Mesenchymal stem cell (in vitro differentiated cells and primary cell): ENCODE measurements at regions not wholly inside any gene's neighbourhood (a gene's known extent, or its start where the extent isn't known, plus 50 kb on each side); places are given as distances from the start of the nearest gene placed in this dataset.

Experiments
- DNase-seq: peaks from one replicate; pipeline ENCODE4 v3.0.0-alpha.2; 2013
- H2AFZ ChIP-seq: one replicate; pipeline ENCODE4 v1.6.1; 2013; ENCODE audit warnings: low read depth, mild to moderate bottlenecking, control low read depth, inconsistent platforms, low read length, moderate library complexity
- H2AK5ac ChIP-seq: 2 replicates; pipeline ENCODE4 v1.6.1; 2013; ENCODE audit warnings: low read length, moderate library complexity, mild to moderate bottlenecking, inconsistent platforms; ENCODE audit not compliant: severe bottlenecking
- H2BK120ac ChIP-seq: one replicate; pipeline ENCODE4 v1.6.1; 2013; ENCODE audit warnings: low read depth, mild to moderate bottlenecking, inconsistent platforms, low read length, moderate library complexity
- H2BK12ac ChIP-seq, 2 experiments: one replicate each; pipeline ENCODE4 v1.6.1; 2013; ENCODE audit warnings: inconsistent platforms in 2 of 2, low read length in 2 of 2, mild to moderate bottlenecking in 2 of 2, moderate library complexity in 2 of 2, control low read depth in 1 of 2
- H2BK15ac ChIP-seq: one replicate; pipeline ENCODE4 v1.6.1; 2013; ENCODE audit warnings: mild to moderate bottlenecking, low read depth, inconsistent platforms; ENCODE audit not compliant: poor library complexity, severe bottlenecking
- H2BK5ac ChIP-seq: 2 replicates; pipeline ENCODE4 v1.6.1; 2013; ENCODE audit warnings: low read depth, mild to moderate bottlenecking, low read length, control low read depth, inconsistent platforms; ENCODE audit not compliant: poor library complexity, severe bottlenecking
- H3K14ac ChIP-seq, 2 experiments: one replicate each; pipeline ENCODE4 v1.6.1; 2013; ENCODE audit warnings: inconsistent platforms in 2 of 2, low read length in 2 of 2, control low read depth in 1 of 2, mild to moderate bottlenecking in 1 of 2, moderate library complexity in 1 of 2
- H3K18ac ChIP-seq, 2 experiments: one replicate each; pipeline ENCODE4 v1.6.1; 2013; ENCODE audit warnings: inconsistent platforms in 2 of 2, low read length in 2 of 2, control low read depth in 1 of 2, low read depth in 1 of 2, mild to moderate bottlenecking in 1 of 2
- H3K23ac ChIP-seq, 2 experiments: one replicate each; pipeline ENCODE4 v1.6.1; 2013; ENCODE audit warnings: inconsistent platforms in 2 of 2, low read length in 2 of 2, mild to moderate bottlenecking in 2 of 2, moderate library complexity in 2 of 2, control low read depth in 1 of 2
- H3K27ac ChIP-seq: 2 replicates; pipeline ENCODE4 v1.5.1; 2013; ENCODE audit warnings: mild to moderate bottlenecking, moderate library complexity, low read length, control low read depth, inconsistent platforms; ENCODE audit not compliant: poor library complexity, severe bottlenecking
- H3K27me3 ChIP-seq, 2 experiments: 2 replicates each; pipeline versions ENCODE4 v1.6.1 to v1.7.0; 2013; ENCODE audit warnings: low read length in 2 of 2, mild to moderate bottlenecking in 2 of 2, moderate library complexity in 2 of 2, control low read depth in 1 of 2, inconsistent platforms in 1 of 2; ENCODE audit not compliant: control insufficient read depth in 1 of 2, insufficient read depth in 1 of 2
- H3K36me3 ChIP-seq, 2 experiments: 2 replicates each; pipeline versions ENCODE4 v1.6.1 to v1.7.0; 2013; ENCODE audit warnings: low read length in 2 of 2, control low read depth in 1 of 2, inconsistent platforms in 1 of 2, low read depth in 1 of 2, mild to moderate bottlenecking in 1 of 2; ENCODE audit not compliant: insufficient read depth in 2 of 2, control insufficient read depth in 1 of 2
- H3K4ac ChIP-seq, 2 experiments: one replicate each; pipeline ENCODE4 v1.6.1; 2013; ENCODE audit warnings: inconsistent platforms in 2 of 2, low read length in 2 of 2, mild to moderate bottlenecking in 2 of 2, moderate library complexity in 2 of 2, control low read depth in 1 of 2, low read depth in 1 of 2
- H3K4me1 ChIP-seq: 2 replicates; pipeline ENCODE4 v1.6.1; 2013; ENCODE audit warnings: low read depth, low read length, control low read depth; ENCODE audit not compliant: control insufficient read depth, insufficient read depth
- H3K4me2 ChIP-seq: 2 replicates; pipeline ENCODE4 v1.6.1; 2013; ENCODE audit warnings: low read length, mild to moderate bottlenecking, inconsistent platforms; ENCODE audit not compliant: poor library complexity, severe bottlenecking
- H3K4me3 ChIP-seq, 2 experiments: 2 replicates each; pipeline versions ENCODE4 v1.5.1 to v1.7.0; 2013; ENCODE audit warnings: low read length in 2 of 2, mild to moderate bottlenecking in 2 of 2, control low read depth in 1 of 2, low read depth in 1 of 2; ENCODE audit not compliant: insufficient read depth in 1 of 2
- H3K79me1 ChIP-seq: replicated peaks from 2 replicates; pipeline ENCODE4 v1.6.1; 2013; ENCODE audit warnings: mild to moderate bottlenecking, control low read depth, low read length, inconsistent platforms; ENCODE audit not compliant: poor library complexity, severe bottlenecking
- H3K9ac ChIP-seq: 2 replicates; pipeline ENCODE4 v1.7.0; 2013; ENCODE audit warnings: mild to moderate bottlenecking, low read length, moderate library complexity
- H3K9me3 ChIP-seq: 2 replicates; pipeline ENCODE4 v1.7.0; 2013; ENCODE audit warnings: mild to moderate bottlenecking, low read length; ENCODE audit not compliant: control insufficient read depth
- H4K8ac ChIP-seq: one replicate; pipeline ENCODE4 v1.6.1; 2013; ENCODE audit warnings: inconsistent platforms, mild to moderate bottlenecking, low read length, moderate library complexity
- H4K91ac ChIP-seq: one replicate; pipeline ENCODE4 v1.6.1; 2013; ENCODE audit warnings: mild to moderate bottlenecking, low read length, inconsistent platforms
- WGBS: methylation state at CpG from one replicate; pipeline ENCODE4 v1.1.7; 2013; ENCODE audit warnings: mixed read lengths; 5-methylcytosine and 5-hydroxymethylcytosine counted together

- Histone ChIP-seq H2AFZ (no peak overlapping the region), H2BK15ac (no peak overlapping the region), H3K4ac (no peak overlapping the region), H4K8ac (no peak overlapping the region), H3K4me2 (no peak overlapping the region), H3K9ac (no peak overlapping the region), H4K91ac (no peak overlapping the region), H2BK12ac (no peak overlapping the region), H3K4me1 (no peaks in the 10 kb centered on the region), H3K14ac (no peak overlapping the region), H3K27me3 (no peaks in the 10 kb centered on the region), H3K4me3 (no peak overlapping the region), H3K9me3 (no peaks in the 10 kb centered on the region), H3K27ac (no peak overlapping the region), H3K23ac (no peak overlapping the region), H2AK5ac (no peak overlapping the region), H3K18ac (no peak overlapping the region), H3K36me3 (no peaks in the 10 kb centered on the region), H2BK120ac (no peak overlapping the region), H2BK5ac (no peak overlapping the region), H3K79me1 (no peaks in the 10 kb centered on the region)
- WGBS = 100% methylated on average over 1 of the region's 2 CpGs
- DNase-seq = no peak
Observed at GRCh38 chr7:84264396-84264795, 69.8 kb upstream of the SEMA3A start.

GRCh38 chr7:84263106-84263505, 68.5 kb upstream of the SEMA3A start:
- H3K27ac ChIP-seq = no peak overlapping the region
- H3K4me3 ChIP-seq = no peak overlapping the region
- no peak overlapping the region for H3K23ac ChIP-seq
- no peaks in the 10 kb centered on the region for H3K79me1 ChIP-seq
- no peaks in the 10 kb centered on the region for H3K27me3 ChIP-seq
- WGBS = 98% methylated on average over 2 of the region's 2 CpGs
- no peak overlapping the region for H2AFZ ChIP-seq
- H2AK5ac ChIP-seq = no peak overlapping the region
- H3K4me1 ChIP-seq = no peaks in the 10 kb centered on the region
- H3K36me3 ChIP-seq = no peaks in the 10 kb centered on the region
- no peak overlapping the region for H4K91ac ChIP-seq
- no peak overlapping the region for H4K8ac ChIP-seq
- no peak overlapping the region for H3K14ac ChIP-seq
- no peak overlapping the region for H2BK5ac ChIP-seq
- no peaks in the 10 kb centered on the region for H3K9me3 ChIP-seq
- no peak for DNase-seq
- no peak overlapping the region for H3K4ac ChIP-seq
- H3K18ac ChIP-seq = no peak overlapping the region
- no peak overlapping the region for H2BK15ac ChIP-seq
- H2BK12ac ChIP-seq = no peak overlapping the region
- no peak overlapping the region for H3K9ac ChIP-seq
- H3K4me2 ChIP-seq = no peak overlapping the region
- H2BK120ac ChIP-seq = no peak overlapping the region

DNA sequence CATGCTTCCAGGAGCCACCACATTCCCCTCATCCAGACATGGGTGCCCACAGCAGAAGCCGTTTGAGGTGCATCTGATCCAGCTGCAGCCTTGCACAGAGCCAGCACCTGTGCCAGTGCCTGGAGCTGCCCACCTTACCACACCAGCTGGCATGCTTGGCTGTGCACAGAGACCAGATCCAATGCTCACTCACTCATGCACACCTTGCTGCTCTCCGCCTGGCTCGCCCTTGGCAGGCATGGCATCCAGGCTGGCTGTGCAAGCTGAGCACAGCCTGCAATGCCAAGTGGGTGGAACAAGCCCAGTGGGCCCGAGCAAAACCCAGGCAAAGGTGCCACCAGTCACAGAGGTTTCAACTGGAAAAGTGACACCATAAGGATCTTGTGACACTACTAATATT, 66.9 kb upstream of the SEMA3A start:
- Histone ChIP-seq H3K18ac (no peak overlapping the region), H2AK5ac (no peak overlapping the region), H3K4me2 (no peak overlapping the region), H3K23ac (no peak overlapping the region), H2AFZ (no peak overlapping the region), H3K14ac (peak overlapping the region in 1 of 2 experiments; percentile 37), H3K27ac (no peak overlapping the region), H2BK15ac (no peak overlapping the region), H3K9ac (no peak overlapping the region), H3K79me1 (no peaks in the 10 kb centered on the region), H3K4me1 (no peaks in the 10 kb centered on the region), H2BK5ac (no peak overlapping the region), H4K8ac (no peak overlapping the region), H2BK12ac (no peak overlapping the region), H3K4ac (no peak overlapping the region), H3K9me3 (no peaks in the 10 kb centered on the region), H3K27me3 (no peaks in the 10 kb centered on the region), H3K4me3 (no peak overlapping the region), H2BK120ac (no peak overlapping the region), H3K36me3 (no peaks in the 10 kb centered on the region), H4K91ac (no peak overlapping the region)
- WGBS = 95% methylated on average over 4 of the region's 4 CpGs
- no peak for DNase-seq

DNA sequence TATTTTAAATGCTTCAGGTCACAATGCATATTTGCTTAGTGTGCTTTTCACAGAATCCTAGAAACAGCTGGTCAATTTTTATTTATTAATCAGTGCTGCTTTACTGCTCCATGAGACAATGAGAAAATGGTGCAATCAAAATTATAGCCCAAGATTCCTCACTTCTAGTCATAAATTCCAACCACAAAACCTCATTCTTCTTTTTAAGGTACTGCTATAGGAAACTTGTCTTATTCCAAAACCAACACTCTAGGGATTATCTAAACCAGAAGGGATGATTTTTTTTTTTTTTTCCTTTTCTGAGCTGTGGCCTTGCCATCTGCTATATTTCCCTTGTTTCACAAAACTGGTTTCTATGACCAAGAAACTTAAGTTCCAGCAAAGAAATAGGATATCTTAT, 64.0 kb upstream of the SEMA3A start:
- Histone ChIP-seq H3K4me2 (no peak overlapping the region), H4K91ac (no peak overlapping the region), H2BK5ac (no peak overlapping the region), H3K4me3 (no peak overlapping the region), H2BK12ac (no peak overlapping the region), H2BK15ac (no peak overlapping the region), H3K23ac (no peak overlapping the region), H3K9me3 (no peaks in the 10 kb centered on the region), H2AFZ (no peak overlapping the region), H3K27ac (no peak overlapping the region), H3K18ac (no peak overlapping the region), H2BK120ac (no peak overlapping the region), H3K14ac (no peak overlapping the region), H4K8ac (no peak overlapping the region), H3K27me3 (no peaks in the 10 kb centered on the region), H3K9ac (no peak overlapping the region), H3K36me3 (no peaks in the 10 kb centered on the region), H3K4ac (no peak overlapping the region), H2AK5ac (no peak overlapping the region), H3K79me1 (no peaks in the 10 kb centered on the region), H3K4me1 (no peaks in the 10 kb centered on the region)
- no peak for DNase-seq
